ENCODE measurements at regions not wholly inside any gene's neighbourhood (a gene's known extent, or its start where the extent isn't known, plus 50 kb on each side); places are given as distances from the start of the nearest gene placed in this dataset.

DNA sequence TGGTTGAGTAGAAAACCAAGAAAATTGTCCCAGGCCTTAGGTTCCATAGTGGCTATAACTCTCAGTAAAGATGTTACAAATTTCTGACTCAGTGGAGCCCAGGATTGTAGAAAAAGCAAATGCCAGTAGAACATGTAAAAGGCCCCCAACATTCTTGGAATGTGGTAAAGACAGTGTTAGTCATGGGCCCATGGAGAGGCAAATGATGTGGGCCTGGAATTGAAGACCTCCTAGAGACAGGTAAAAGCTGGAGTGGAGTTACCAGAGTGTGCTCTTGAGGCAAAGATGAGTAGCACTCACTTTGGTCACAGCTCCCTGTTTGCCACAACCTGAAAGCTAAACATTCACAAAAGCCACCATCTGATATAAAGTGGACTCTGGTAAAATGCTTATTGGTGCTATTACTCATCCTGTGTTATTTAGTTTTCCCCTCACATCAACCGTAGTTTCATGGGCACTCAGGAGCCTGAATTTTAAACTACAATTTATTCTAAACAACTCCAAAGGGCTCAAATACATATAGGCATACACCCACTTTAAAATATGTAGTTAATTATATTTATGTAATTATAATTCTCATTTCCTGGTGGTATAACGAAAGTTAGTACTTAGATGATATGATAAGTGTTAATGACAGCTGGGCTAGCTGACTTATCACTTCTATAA is 359.6 kb upstream of the NECTIN3 start:
- no peaks in the 10 kb centered on the region for H3K27me3 ChIP-seq (ENCODE audit: control insufficient read depth, insufficient read depth, low read length)
- no peaks in the 10 kb centered on the region for H3K9me3 ChIP-seq (replicated peaks; ENCODE audit: low read length)
- H3K9ac ChIP-seq (ENCODE audit: low read depth, low read length), result no peak overlapping the region
- no peak overlapping the region for H3K4me2 ChIP-seq (ENCODE audit: low read length)
- no peaks in the 10 kb centered on the region for H3K36me3 ChIP-seq (ENCODE audit: insufficient read depth, low read length)
- H3K4me1 ChIP-seq (ENCODE audit: control insufficient read depth, insufficient read depth, low read length), result no peaks in the 10 kb centered on the region
- no peak overlapping the region for H3K4me3 ChIP-seq (ENCODE audit: low read length)

DNA sequence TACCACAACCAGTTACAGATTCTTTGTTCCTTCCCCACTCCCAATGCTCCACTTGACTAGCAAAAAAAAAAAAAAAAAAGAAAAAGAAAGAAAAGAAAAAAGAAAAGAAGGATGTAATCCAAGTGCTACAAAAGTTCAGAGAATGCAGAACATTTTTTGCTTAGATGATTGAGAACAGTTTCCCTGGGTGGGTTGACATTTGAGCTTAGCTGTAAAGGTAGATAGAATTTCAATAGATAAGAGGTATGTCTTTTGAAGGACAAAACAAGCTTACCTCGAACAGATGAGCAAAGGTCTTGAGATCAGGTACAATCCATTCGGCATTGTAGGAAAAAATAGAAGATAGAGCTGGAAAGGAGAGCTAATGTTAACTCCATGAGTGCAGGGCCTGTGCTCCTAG is 344.6 kb upstream of the NECTIN3 start:
- Histone ChIP-seq H3K4me1 (ENCODE audit: control insufficient read depth, insufficient read depth, low read length) (no peaks in the 10 kb centered on the region), H3K27me3 (ENCODE audit: control insufficient read depth, insufficient read depth, low read length) (no peaks in the 10 kb centered on the region), H3K4me2 (ENCODE audit: low read length) (no peak overlapping the region), H3K9ac (ENCODE audit: low read depth, low read length) (no peak overlapping the region), H3K4me3 (ENCODE audit: low read length) (no peak overlapping the region), H3K9me3 (replicated peaks; ENCODE audit: low read length) (no peaks in the 10 kb centered on the region), H3K36me3 (ENCODE audit: insufficient read depth, low read length) (no peaks in the 10 kb centered on the region)

DNA sequence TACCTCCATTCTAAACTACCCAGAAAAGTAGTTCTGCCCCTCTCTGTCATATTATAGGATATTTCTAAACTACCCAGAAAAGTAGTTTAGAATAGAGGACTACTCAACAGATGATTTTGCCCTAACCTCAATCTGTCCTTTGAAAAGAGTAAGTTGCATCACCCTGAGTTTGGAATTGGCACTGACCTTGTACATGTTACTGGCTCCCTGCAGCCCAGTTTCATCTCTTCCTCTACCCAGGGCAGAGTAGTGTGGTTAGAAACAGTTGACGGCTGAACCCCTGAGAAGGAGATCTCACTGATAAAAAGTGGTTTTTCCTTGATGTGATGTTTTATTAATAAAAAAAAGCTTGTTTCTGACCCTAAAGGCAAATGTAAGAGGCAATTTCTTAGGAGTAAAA is 340.5 kb upstream of the NECTIN3 start:
- Histone ChIP-seq H3K9ac (ENCODE audit: low read depth, low read length) (no peak overlapping the region), H3K27me3 (ENCODE audit: control insufficient read depth, insufficient read depth, low read length) (no peaks in the 10 kb centered on the region), H3K4me2 (ENCODE audit: low read length) (no peak overlapping the region), H3K4me1 (ENCODE audit: control insufficient read depth, insufficient read depth, low read length) (no peaks in the 10 kb centered on the region), H3K9me3 (replicated peaks; ENCODE audit: low read length) (no peaks in the 10 kb centered on the region), H3K4me3 (ENCODE audit: low read length) (no peak overlapping the region), H3K36me3 (ENCODE audit: insufficient read depth, low read length) (no peaks in the 10 kb centered on the region)

DNA sequence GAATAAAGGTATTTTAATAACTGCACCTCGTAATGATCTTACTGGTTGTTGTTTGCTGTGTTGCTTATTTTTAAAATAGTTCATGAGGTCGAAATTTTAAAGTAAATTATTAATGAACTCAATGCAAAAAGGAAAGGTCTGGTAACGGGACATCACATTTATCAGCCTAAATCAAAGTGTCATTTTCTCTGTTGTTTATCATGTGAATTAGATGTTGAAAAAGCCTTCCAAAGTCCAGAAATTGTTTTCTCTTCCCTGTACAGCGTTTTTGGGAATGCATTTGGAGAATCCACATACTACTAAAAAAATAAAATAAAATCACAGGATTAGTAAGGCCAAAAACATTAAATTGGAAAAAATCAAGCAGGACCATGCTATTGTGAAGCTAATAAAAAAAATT is 339.2 kb upstream of the NECTIN3 start:
- no peaks in the 10 kb centered on the region for H3K27me3 ChIP-seq (ENCODE audit: control insufficient read depth, insufficient read depth, low read length)
- no peaks in the 10 kb centered on the region for H3K36me3 ChIP-seq (ENCODE audit: insufficient read depth, low read length)
- no peak overlapping the region for H3K4me3 ChIP-seq (ENCODE audit: low read length)
- no peak overlapping the region for H3K9ac ChIP-seq (ENCODE audit: low read depth, low read length)
- H3K9me3 ChIP-seq (replicated peaks; ENCODE audit: low read length), result no peaks in the 10 kb centered on the region
- H3K4me1 ChIP-seq (ENCODE audit: control insufficient read depth, insufficient read depth, low read length), result no peaks in the 10 kb centered on the region
- no peak overlapping the region for H3K4me2 ChIP-seq (ENCODE audit: low read length)

DNA sequence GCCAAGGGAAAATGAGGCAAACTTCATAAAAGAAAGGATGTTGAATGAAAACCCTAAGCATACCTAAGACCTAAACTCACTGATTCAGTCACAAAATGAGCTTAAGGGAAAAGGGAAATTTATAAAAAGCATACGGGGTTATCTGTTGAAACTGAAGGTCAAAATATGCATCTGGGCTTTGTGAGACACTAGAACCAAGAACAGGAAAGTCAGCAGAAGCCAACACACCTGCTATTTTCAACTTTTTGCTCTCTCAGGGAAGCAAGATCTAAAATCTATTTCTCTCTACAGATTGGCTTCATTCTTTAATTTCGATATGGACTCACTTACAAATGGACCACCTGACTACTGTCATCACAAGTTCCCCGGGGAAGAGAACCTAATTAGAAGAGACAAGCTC is 338.6 kb upstream of the NECTIN3 start:
- H3K9me3 ChIP-seq (replicated peaks; ENCODE audit: low read length), result no peaks in the 10 kb centered on the region
- no peaks in the 10 kb centered on the region for H3K36me3 ChIP-seq (ENCODE audit: insufficient read depth, low read length)
- no peak overlapping the region for H3K4me2 ChIP-seq (ENCODE audit: low read length)
- H3K9ac ChIP-seq (ENCODE audit: low read depth, low read length), result no peak overlapping the region
- H3K4me1 ChIP-seq (ENCODE audit: control insufficient read depth, insufficient read depth, low read length), result no peaks in the 10 kb centered on the region
- no peak overlapping the region for H3K4me3 ChIP-seq (ENCODE audit: low read length)
- H3K27me3 ChIP-seq (ENCODE audit: control insufficient read depth, insufficient read depth, low read length), result no peaks in the 10 kb centered on the region

DNA sequence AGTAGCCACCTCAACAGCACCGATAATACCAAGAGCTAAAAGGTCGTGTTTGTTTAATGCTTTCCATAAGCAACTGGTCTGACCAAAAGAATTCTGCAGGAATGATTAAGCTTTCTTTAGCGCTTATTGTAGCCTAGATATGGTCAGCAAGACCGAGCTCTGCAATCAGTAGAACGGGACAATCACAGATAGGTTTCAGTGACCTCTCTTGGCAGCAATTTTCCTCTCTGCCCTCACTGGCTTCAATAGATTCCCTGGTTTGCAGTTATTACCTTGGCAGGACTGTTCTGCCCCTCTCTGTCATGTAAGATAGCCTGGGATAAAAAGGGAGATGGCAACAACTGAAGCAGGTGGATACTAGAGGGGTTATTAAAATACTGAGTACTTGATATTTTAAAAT is 337.1 kb upstream of the NECTIN3 start:
- no peaks in the 10 kb centered on the region for H3K9me3 ChIP-seq (replicated peaks; ENCODE audit: low read length)
- H3K36me3 ChIP-seq (ENCODE audit: insufficient read depth, low read length), result no peaks in the 10 kb centered on the region
- H3K4me2 ChIP-seq (ENCODE audit: low read length), result no peak overlapping the region
- H3K4me3 ChIP-seq (ENCODE audit: low read length), result no peak overlapping the region
- H3K27me3 ChIP-seq (ENCODE audit: control insufficient read depth, insufficient read depth, low read length), result no peaks in the 10 kb centered on the region
- no peaks in the 10 kb centered on the region for H3K4me1 ChIP-seq (ENCODE audit: control insufficient read depth, insufficient read depth, low read length)
- H3K9ac ChIP-seq (ENCODE audit: low read depth, low read length), result no peak overlapping the region

DNA sequence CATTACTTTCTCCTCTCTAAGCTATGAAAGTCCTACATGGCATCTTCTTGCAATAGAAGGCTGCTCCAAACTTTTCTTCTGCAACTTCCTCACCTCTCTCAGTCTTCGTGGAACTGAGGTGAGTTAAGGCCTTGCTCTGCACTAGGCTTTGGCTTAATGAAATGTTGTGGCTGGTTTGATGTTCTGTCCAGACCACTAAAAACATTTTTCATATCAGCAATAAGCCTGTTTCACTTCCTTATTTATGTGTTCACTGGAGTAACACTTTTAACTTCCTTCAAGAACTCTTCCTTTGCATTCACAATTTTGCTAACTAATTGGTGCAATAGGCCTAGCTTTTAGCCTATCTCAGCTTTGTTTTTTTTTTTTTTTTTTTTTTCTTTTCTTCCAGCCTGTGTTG is 335.3 kb upstream of the NECTIN3 start:
- Histone ChIP-seq H3K36me3 (ENCODE audit: insufficient read depth, low read length) (no peaks in the 10 kb centered on the region), H3K9ac (ENCODE audit: low read depth, low read length) (no peak overlapping the region), H3K27me3 (ENCODE audit: control insufficient read depth, insufficient read depth, low read length) (no peaks in the 10 kb centered on the region), H3K4me1 (ENCODE audit: control insufficient read depth, insufficient read depth, low read length) (no peaks in the 10 kb centered on the region), H3K9me3 (replicated peaks; ENCODE audit: low read length) (no peaks in the 10 kb centered on the region), H3K4me2 (ENCODE audit: low read length) (no peak overlapping the region), H3K4me3 (ENCODE audit: low read length) (no peak overlapping the region)

DNA sequence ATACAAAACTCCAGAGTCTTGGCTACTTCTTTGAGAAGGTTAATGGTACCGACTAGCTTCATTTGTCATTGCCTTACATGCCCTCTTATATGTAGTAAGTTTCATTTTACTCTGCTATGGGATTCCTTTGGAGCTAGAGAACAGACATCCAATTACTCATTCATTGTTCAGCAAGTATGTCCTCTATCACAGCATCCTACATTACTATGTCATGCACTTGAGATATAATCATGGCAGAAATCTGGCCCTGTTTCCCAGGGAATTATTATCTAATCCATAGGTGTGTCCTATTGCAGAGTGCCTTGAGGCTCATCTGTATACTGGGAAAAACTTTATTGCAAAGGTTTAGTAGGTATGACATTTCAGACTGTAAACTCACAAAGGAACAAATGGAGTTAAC is 333.1 kb upstream of the NECTIN3 start:
- H3K4me1 ChIP-seq (ENCODE audit: control insufficient read depth, insufficient read depth, low read length), result no peaks in the 10 kb centered on the region
- H3K4me2 ChIP-seq (ENCODE audit: low read length), result no peak overlapping the region
- no peak overlapping the region for H3K9ac ChIP-seq (ENCODE audit: low read depth, low read length)
- no peaks in the 10 kb centered on the region for H3K9me3 ChIP-seq (replicated peaks; ENCODE audit: low read length)
- no peak overlapping the region for H3K4me3 ChIP-seq (ENCODE audit: low read length)
- H3K27me3 ChIP-seq (ENCODE audit: control insufficient read depth, insufficient read depth, low read length), result no peaks in the 10 kb centered on the region
- no peaks in the 10 kb centered on the region for H3K36me3 ChIP-seq (ENCODE audit: insufficient read depth, low read length)

DNA sequence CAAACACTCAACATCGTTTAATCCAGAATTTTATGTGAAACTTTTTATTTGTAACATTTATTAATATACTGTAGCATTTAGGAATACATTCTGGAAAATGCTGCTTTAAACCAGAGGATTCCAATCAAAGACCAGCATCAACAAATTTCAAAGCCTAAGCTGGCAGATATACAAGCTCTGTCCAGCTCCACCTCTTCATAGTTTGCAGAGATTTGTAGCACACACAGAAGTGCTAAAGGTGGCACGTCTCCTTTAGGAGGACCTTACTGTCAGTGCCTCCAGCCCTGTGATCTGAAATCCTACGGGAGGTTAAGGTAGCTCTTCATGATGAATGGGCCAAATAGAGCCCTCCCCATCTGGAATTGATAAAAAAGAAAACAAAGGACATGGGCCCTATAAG is 329.7 kb upstream of the NECTIN3 start:
- Histone ChIP-seq H3K9me3 (replicated peaks; ENCODE audit: low read length) (no peaks in the 10 kb centered on the region), H3K36me3 (ENCODE audit: insufficient read depth, low read length) (no peaks in the 10 kb centered on the region), H3K27me3 (ENCODE audit: control insufficient read depth, insufficient read depth, low read length) (no peaks in the 10 kb centered on the region), H3K4me3 (ENCODE audit: low read length) (no peak overlapping the region), H3K4me1 (ENCODE audit: control insufficient read depth, insufficient read depth, low read length) (no peaks in the 10 kb centered on the region), H3K4me2 (ENCODE audit: low read length) (no peak overlapping the region), H3K9ac (ENCODE audit: low read depth, low read length) (no peak overlapping the region)

DNA sequence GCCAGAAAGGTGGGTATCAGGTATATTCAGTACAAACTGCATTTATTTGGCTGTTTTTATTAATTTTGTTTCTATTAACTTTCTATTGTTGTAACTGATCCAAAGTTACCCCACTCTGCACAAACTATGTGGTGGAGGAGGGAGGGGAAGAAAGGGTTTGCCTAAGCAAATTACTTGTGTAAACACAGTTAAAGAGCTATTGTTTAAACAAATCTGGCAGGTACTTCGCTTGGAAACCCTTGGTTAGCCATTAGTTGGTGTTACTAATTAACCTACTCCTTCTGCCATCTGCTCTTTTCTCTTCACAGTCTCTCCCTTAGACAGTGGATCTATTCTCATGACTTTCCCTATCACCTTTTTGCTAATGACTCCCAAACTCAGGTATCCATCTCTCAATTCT is 328.4 kb upstream of the NECTIN3 start:
- no peak overlapping the region for H3K9ac ChIP-seq (ENCODE audit: low read depth, low read length)
- no peaks in the 10 kb centered on the region for H3K27me3 ChIP-seq (ENCODE audit: control insufficient read depth, insufficient read depth, low read length)
- H3K9me3 ChIP-seq (replicated peaks; ENCODE audit: low read length), result no peaks in the 10 kb centered on the region
- no peaks in the 10 kb centered on the region for H3K36me3 ChIP-seq (ENCODE audit: insufficient read depth, low read length)
- H3K4me1 ChIP-seq (ENCODE audit: control insufficient read depth, insufficient read depth, low read length), result no peaks in the 10 kb centered on the region
- no peak overlapping the region for H3K4me3 ChIP-seq (ENCODE audit: low read length)
- no peak overlapping the region for H3K4me2 ChIP-seq (ENCODE audit: low read length)

DNA sequence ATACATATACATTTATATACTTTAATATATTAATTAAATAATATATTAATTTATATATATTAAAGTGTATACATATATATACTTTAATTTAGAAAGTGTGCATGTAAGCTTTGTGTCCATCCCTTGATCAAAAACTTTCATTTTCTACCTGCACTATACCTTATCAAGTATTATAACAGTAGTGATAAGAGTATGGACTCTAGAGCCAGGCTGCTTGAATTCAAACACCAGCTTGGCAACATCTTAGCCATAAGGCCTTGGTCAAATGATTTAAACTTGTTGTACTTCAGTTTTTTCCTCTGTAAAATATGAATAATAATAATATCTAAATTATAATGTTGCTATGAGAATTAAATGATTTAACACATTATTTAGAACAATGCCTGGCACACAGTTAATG is 327.6 kb upstream of the NECTIN3 start:
- no peaks in the 10 kb centered on the region for H3K27me3 ChIP-seq (ENCODE audit: control insufficient read depth, insufficient read depth, low read length)
- H3K4me2 ChIP-seq (ENCODE audit: low read length), result no peak overlapping the region
- H3K36me3 ChIP-seq (ENCODE audit: insufficient read depth, low read length), result no peaks in the 10 kb centered on the region
- H3K9ac ChIP-seq (ENCODE audit: low read depth, low read length), result no peak overlapping the region
- no peaks in the 10 kb centered on the region for H3K4me1 ChIP-seq (ENCODE audit: control insufficient read depth, insufficient read depth, low read length)
- H3K4me3 ChIP-seq (ENCODE audit: low read length), result no peak overlapping the region
- H3K9me3 ChIP-seq (replicated peaks; ENCODE audit: low read length), result no peaks in the 10 kb centered on the region

DNA sequence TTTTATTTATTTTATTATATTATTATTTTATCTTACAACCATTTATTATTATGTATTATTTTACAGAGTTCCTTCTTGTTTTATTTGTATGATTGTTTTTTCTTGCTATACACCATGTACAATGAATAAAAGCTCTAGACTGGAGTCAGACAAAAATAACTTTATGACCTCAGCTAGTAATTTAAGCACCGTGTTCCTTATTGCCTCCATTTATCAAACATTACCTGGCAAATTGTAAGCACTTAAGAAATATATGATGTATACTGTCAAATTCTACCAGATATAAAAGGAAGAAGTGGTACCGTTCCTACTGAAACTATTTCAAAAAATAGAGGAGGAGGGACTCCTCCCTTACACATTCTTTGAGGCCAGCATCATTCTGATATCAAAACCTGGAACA is 326.9 kb upstream of the NECTIN3 start:
- H3K4me1 ChIP-seq (ENCODE audit: control insufficient read depth, insufficient read depth, low read length), result no peaks in the 10 kb centered on the region
- H3K4me3 ChIP-seq (ENCODE audit: low read length), result no peak overlapping the region
- H3K9ac ChIP-seq (ENCODE audit: low read depth, low read length), result no peak overlapping the region
- H3K4me2 ChIP-seq (ENCODE audit: low read length), result no peak overlapping the region
- no peaks in the 10 kb centered on the region for H3K36me3 ChIP-seq (ENCODE audit: insufficient read depth, low read length)
- H3K9me3 ChIP-seq (replicated peaks; ENCODE audit: low read length), result no peaks in the 10 kb centered on the region
- H3K27me3 ChIP-seq (ENCODE audit: control insufficient read depth, insufficient read depth, low read length), result no peaks in the 10 kb centered on the region
